H1 (cell line): ENCODE measurements at regions not wholly inside any gene's neighbourhood (a gene's known extent, or its start where the extent isn't known, plus 50 kb on each side); places are given as distances from the start of the nearest gene placed in this dataset.

Experiments used
- CTCF ChIA-PET: fragments of 300-600 bp; sonication (Branson Sonifier 250); formaldehyde crosslinking; loops from one replicate; lab custom pipeline; 2021; ENCODE audit not compliant: partially characterized antibody; lab: Charles Lee
- POLR2A ChIA-PET: fragments of 300-600 bp; sonication (Branson Sonifier 250); formaldehyde crosslinking; loops from one replicate; lab custom pipeline; 2021; ENCODE audit warnings: inconsistent platforms; ENCODE audit not compliant: partially characterized antibody; lab: Charles Lee
- DNase-seq, 2 experiments: peaks; one replicate each; pipeline versions ENCODE4 v3.0.0 to v3.0.0-alpha.2; 2010 to 2022; ENCODE audit warnings: low spot score in 2 of 2, low read depth in 1 of 2, mixed read lengths in 1 of 2
- FAIRE-seq: peaks from 2 replicates; lab custom pipeline; 2011; peaks lifted over from hg19 to GRCh38; lab: Jason Lieb, UNC
- H2AFZ ChIP-seq: 2 replicates; pipeline ENCODE4 v1.8.1; 2012; ENCODE audit warnings: low read length, inconsistent platforms
- H2AK5ac ChIP-seq: 2 replicates; pipeline ENCODE4 v1.6.1; 2013; ENCODE audit warnings: low read depth, low read length
- H2BK120ac ChIP-seq: replicated peaks from 2 replicates; pipeline ENCODE3; 2013; ENCODE audit warnings: low read depth, low read length, inconsistent platforms
- H2BK12ac ChIP-seq: 2 replicates; pipeline ENCODE4 v1.6.1; 2013; ENCODE audit warnings: low read depth, low read length
- H2BK15ac ChIP-seq: 2 replicates; pipeline ENCODE4 v1.6.1; 2013; ENCODE audit warnings: low read length
- H2BK20ac ChIP-seq: 2 replicates; pipeline ENCODE4 v1.6.1; 2013; ENCODE audit warnings: low read length
- H2BK5ac ChIP-seq: 2 replicates; pipeline ENCODE4 v1.6.1; 2013; ENCODE audit warnings: low read depth, low read length
- H3K14ac ChIP-seq: 2 replicates; pipeline ENCODE4 v1.6.1; 2013; ENCODE audit warnings: inconsistent platforms; ENCODE audit not compliant: insufficient read length
- H3K18ac ChIP-seq: 2 replicates; pipeline ENCODE4 v1.6.1; 2013; ENCODE audit warnings: low read length; ENCODE audit errors: extremely low read depth
- H3K23ac ChIP-seq: 2 replicates; pipeline ENCODE4 v1.6.1; 2013; ENCODE audit warnings: inconsistent platforms; ENCODE audit not compliant: insufficient read length
- H3K23me2 ChIP-seq: 2 replicates; pipeline ENCODE4 v1.6.1; 2013; ENCODE audit warnings: low read depth, low read length
- H3K27ac ChIP-seq: 2 replicates; pipeline ENCODE4 v1.6.1; 2011; ENCODE audit warnings: low read depth, low read length, inconsistent platforms
- H3K27me3 ChIP-seq, 4 experiments: replicated peaks in 1 of 4; 1 replicate in 1 of 4; 2 replicates in 3 of 4; pipeline versions ENCODE4 v1.6.1 to v1.8.1; 2011 to 2013; ENCODE audit warnings: low read length in 3 of 4, mild to moderate bottlenecking in 3 of 4, inconsistent platforms in 2 of 4, mixed read lengths in 2 of 4, moderate library complexity in 1 of 4; ENCODE audit not compliant: control insufficient read depth in 3 of 4, insufficient read depth in 3 of 4; ENCODE audit errors: extremely low read depth in 1 of 4
- H3K36me3 ChIP-seq, 4 experiments: 2 replicates each; pipeline versions ENCODE4 v1.6.1 to v1.8.1; 2011 to 2013; ENCODE audit warnings: mild to moderate bottlenecking in 4 of 4, low read length in 3 of 4, moderate library complexity in 2 of 4, control low read depth in 1 of 4, inconsistent platforms in 1 of 4; ENCODE audit not compliant: insufficient read depth in 4 of 4, control insufficient read depth in 2 of 4
- H3K4ac ChIP-seq: replicated peaks from 2 replicates; pipeline ENCODE3; 2013; ENCODE audit warnings: low read length, low read depth, mixed read lengths, inconsistent platforms; ENCODE audit not compliant: insufficient read length
- H3K4me1 ChIP-seq, 4 experiments: replicated peaks in 1 of 4; 1 replicate in 1 of 4; 2 replicates in 3 of 4; pipeline versions ENCODE4 v1.6.1 to v1.8.1; 2011 to 2013; ENCODE audit warnings: low read length in 3 of 4, inconsistent platforms in 2 of 4, mixed read lengths in 1 of 4; ENCODE audit not compliant: insufficient read depth in 4 of 4, control insufficient read depth in 3 of 4
- H3K4me2 ChIP-seq, 2 experiments: 2 replicates each; pipeline versions ENCODE4 v1.6.1 to v1.8.1; 2011 to 2013; ENCODE audit warnings: low read depth in 2 of 2, low read length in 2 of 2, control low read depth in 1 of 2, inconsistent platforms in 1 of 2, mild to moderate bottlenecking in 1 of 2; ENCODE audit not compliant: insufficient read depth in 1 of 2
- H3K4me3 ChIP-seq, 4 experiments: fragments of 200-600, 300-600 bp in 1 of 4; sonication (generic), shearing (Covaris generic), sonication (Bioruptor Twin) in 1 of 4; 2 replicates each; pipeline versions ENCODE4 v1.5.1 to v1.8.1; 2011 to 2016; ENCODE audit warnings: low read length in 4 of 4, low read depth in 3 of 4, control low read depth in 2 of 4, inconsistent platforms in 2 of 4, mild to moderate bottlenecking in 2 of 4, mixed read lengths in 1 of 4, moderate library complexity in 1 of 4; ENCODE audit not compliant: insufficient read depth in 2 of 4; ENCODE audit errors: extremely low read depth in 1 of 4
- H3K56ac ChIP-seq: replicated peaks from 2 replicates; pipeline ENCODE3; 2013; ENCODE audit warnings: low read depth, mild to moderate bottlenecking, mixed read lengths, low read length, inconsistent platforms; ENCODE audit not compliant: insufficient read length
- H3K79me1 ChIP-seq: 2 replicates; pipeline ENCODE4 v1.6.1; 2013; ENCODE audit warnings: low read depth, low read length, control low read depth
- H3K79me2 ChIP-seq, 2 experiments: 2 replicates each; pipeline versions ENCODE4 v1.6.1 to v1.8.1; 2012 to 2013; ENCODE audit warnings: low read length in 2 of 2, mild to moderate bottlenecking in 2 of 2, inconsistent platforms in 1 of 2; ENCODE audit not compliant: insufficient read depth in 2 of 2, control insufficient read depth in 1 of 2
- H3K9ac ChIP-seq, 4 experiments: replicated peaks in 1 of 4; 1 replicate in 1 of 4; 2 replicates in 3 of 4; pipeline versions ENCODE4 v1.6.1 to v1.8.1; 2011 to 2013; ENCODE audit warnings: low read depth in 3 of 4, low read length in 3 of 4, control low read depth in 2 of 4, mild to moderate bottlenecking in 2 of 4, moderate library complexity in 2 of 4, inconsistent platforms in 1 of 4; ENCODE audit errors: extremely low read depth in 1 of 4
- H3K9me3 ChIP-seq, 2 experiments: 2 replicates each; pipeline versions ENCODE4 v1.6.1 to v1.8.1; 2012 to 2013; ENCODE audit warnings: mild to moderate bottlenecking in 2 of 2, moderate library complexity in 2 of 2, control low read depth in 1 of 2, inconsistent platforms in 1 of 2, low read depth in 1 of 2, low read length in 1 of 2, mixed read lengths in 1 of 2; ENCODE audit not compliant: insufficient read depth in 2 of 2
- H4K20me1 ChIP-seq, 2 experiments: replicated peaks in 1 of 2; 2 replicates each; pipeline versions ENCODE3 to v1.8.1; 2011 to 2013; ENCODE audit warnings: inconsistent platforms in 2 of 2, low read length in 2 of 2, mild to moderate bottlenecking in 1 of 2; ENCODE audit not compliant: insufficient read depth in 2 of 2, control insufficient read depth in 1 of 2
- H4K5ac ChIP-seq: 2 replicates; pipeline ENCODE4 v1.6.1; 2013; ENCODE audit warnings: low read length, low read depth, mixed read lengths, inconsistent platforms; ENCODE audit not compliant: insufficient read length
- H4K8ac ChIP-seq: 2 replicates; pipeline ENCODE4 v1.8.0; 2013; ENCODE audit warnings: mild to moderate bottlenecking, moderate library complexity, low read length, inconsistent platforms; ENCODE audit not compliant: insufficient read depth; ENCODE audit errors: extremely low read depth
- H4K91ac ChIP-seq: replicated peaks from 2 replicates; pipeline ENCODE3; 2013; ENCODE audit warnings: low read length, mixed read lengths, inconsistent platforms; ENCODE audit not compliant: insufficient read length
- BACH1 ChIP-seq: IDR thresholded peaks from 2 replicates; pipeline ENCODE4 v1.6.1; 2012; ENCODE audit warnings: low read length, improper control_type of control experiment
- BRCA1 ChIP-seq: IDR thresholded peaks from 2 replicates; pipeline ENCODE4 v1.6.1; 2012; ENCODE audit warnings: low read depth, low read length, improper control_type of control experiment
- CEBPB ChIP-seq: IDR thresholded peaks from 2 replicates; pipeline ENCODE4 v1.6.1; 2012; ENCODE audit warnings: low read depth, low read length
- GABPA ChIP-seq: IDR thresholded peaks from 2 replicates; pipeline ENCODE4 v1.6.1; 2011; ENCODE audit warnings: mild to moderate bottlenecking, low read length, moderate library complexity, borderline replicate concordance; ENCODE audit not compliant: insufficient read depth
- HDAC6 ChIP-seq: IDR thresholded peaks from one replicate; pipeline ENCODE4 v1.7.1; 2012; ENCODE audit warnings: low read depth, mild to moderate bottlenecking, inconsistent platforms, low read length, moderate library complexity
- JUND ChIP-seq: IDR thresholded peaks from 2 replicates; pipeline ENCODE4 v1.6.1; 2011; ENCODE audit warnings: mild to moderate bottlenecking, improper control_type of control experiment, low read length
- KDM5A ChIP-seq: fragments of 200-600 bp; IDR thresholded peaks from 2 replicates; pipeline ENCODE4 v1.7.1; 2012; ENCODE audit warnings: mild to moderate bottlenecking, low read length, inconsistent platforms, mixed read lengths
- SAP30 ChIP-seq: fragments of 300-600 bp; sonication (generic); IDR thresholded peaks from 2 replicates; pipeline ENCODE4 v1.7.1; 2012; ENCODE audit warnings: low read length, moderate library complexity, mild to moderate bottlenecking, inconsistent platforms; ENCODE audit not compliant: insufficient read depth, insufficient replicate concordance
- SIX5 ChIP-seq: IDR thresholded peaks from 2 replicates; pipeline ENCODE4 v1.6.1; 2011; ENCODE audit warnings: mild to moderate bottlenecking, low read depth, low read length
- TCF12 ChIP-seq: IDR thresholded peaks from 2 replicates; pipeline ENCODE4 v1.6.1; 2011; ENCODE audit warnings: low read depth, mild to moderate bottlenecking, low read length
- TEAD4 ChIP-seq: IDR thresholded peaks from 2 replicates; pipeline ENCODE4 v1.6.1; 2012; ENCODE audit warnings: low read depth, low read length, inconsistent platforms, mixed read lengths
- YY1 ChIP-seq: IDR thresholded peaks from 2 replicates; pipeline ENCODE4 v1.6.1; 2011; ENCODE audit warnings: low read depth, mild to moderate bottlenecking, low read length
- ZNF274 ChIP-seq: IDR thresholded peaks from 2 replicates; pipeline ENCODE4 v1.7.0; 2012; ENCODE audit warnings: low read length, borderline replicate concordance; ENCODE audit errors: extremely low read depth
- WGBS, 2 experiments: shearing (Covaris generic) in 1 of 2; methylation state at CpG; one replicate each; pipeline versions ENCODE4 v1.1.6 to v1.1.7; 2013 to 2015; ENCODE audit warnings: low lambda C conversion rate in 2 of 2, mixed read lengths in 2 of 2, inconsistent platforms in 1 of 2, low coverage in 1 of 2, missing lambda C conversion rate in 1 of 2; ENCODE audit not compliant: insufficient replicate concordance in 2 of 2, insufficient coverage in 1 of 2, insufficient read length in 1 of 2; ENCODE audit errors: extremely low coverage in 1 of 2, missing lambda C conversion rate in 1 of 2; 5-methylcytosine and 5-hydroxymethylcytosine counted together
- TF ChIP-seq, protein P1 (sequence below): IDR thresholded peaks from 2 replicates; pipeline ENCODE4 v1.6.1; 2012; ENCODE audit warnings: inconsistent platforms

DNA sequence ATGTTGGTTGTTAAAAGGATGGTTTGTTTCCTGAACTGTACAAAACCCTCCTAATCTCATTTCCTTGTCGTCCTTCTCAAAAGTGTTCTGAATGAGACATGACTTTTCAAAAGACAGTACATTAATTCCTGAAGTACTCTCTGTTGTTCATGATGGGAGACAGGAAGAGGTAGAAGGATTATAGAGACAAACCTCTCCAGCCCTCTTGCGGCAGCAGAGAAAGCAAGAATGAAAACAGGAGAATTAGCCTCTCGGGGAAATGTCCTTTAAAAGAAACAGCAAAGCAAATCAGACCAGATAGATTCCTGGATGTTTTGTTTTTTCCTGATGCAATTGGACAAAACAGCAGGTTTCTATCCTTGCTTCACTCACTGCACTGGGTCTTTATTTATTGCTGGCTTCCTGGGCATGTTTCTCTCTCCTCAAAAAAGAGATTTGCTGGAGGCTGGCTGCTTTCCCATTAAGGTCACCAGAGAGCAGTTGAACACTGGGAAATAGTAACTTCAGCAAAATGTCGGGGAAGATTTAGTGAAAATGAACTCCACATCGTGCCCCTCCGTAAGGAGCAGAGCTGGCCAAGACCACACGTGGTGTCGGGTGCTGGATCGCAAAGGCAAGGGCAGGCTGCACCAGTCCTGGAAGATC lies 145.8 kb upstream of the SYT6 start:
- Histone ChIP-seq H3K9me3 (peaks cover 7 to 12% of the 10 kb centered on the region in 2 experiments; a peak in 2 of 4 replicates), H3K56ac (no peak overlapping the region), H3K4me2 (no peak overlapping the region), H4K91ac (no peak overlapping the region), H2AK5ac (no peak overlapping the region), H3K4me3 (no peak overlapping the region), H3K18ac (no peak overlapping the region), H3K4ac (no peak overlapping the region), H3K79me2 (no peaks in the 10 kb centered on the region), H2BK15ac (no peak overlapping the region), H3K23ac (no peak overlapping the region), H3K27ac (no peak overlapping the region), H3K4me1 (peaks cover 0 to 2% (median 0%) of the 10 kb centered on the region in 4 experiments; a peak in 1 of 7 replicates), H3K79me1 (no peaks in the 10 kb centered on the region), H2BK20ac (no peak overlapping the region), H3K14ac (no peak overlapping the region), H3K9ac (no peak overlapping the region), H2BK5ac (no peak overlapping the region), H4K5ac (no peak overlapping the region), H2BK12ac (no peak overlapping the region), H4K8ac (no peak overlapping the region), H3K23me2 (no peaks in the 10 kb centered on the region), H2AFZ (no peak overlapping the region), H4K20me1 (no peaks in the 10 kb centered on the region), H2BK120ac (no peak overlapping the region), H3K36me3 (peaks cover 0 to 2% (median 0%) of the 10 kb centered on the region in 4 experiments; a peak in 1 of 8 replicates), H3K27me3 (peaks cover 0 to 2% (median 0%) of the 10 kb centered on the region in 4 experiments; a peak in 2 of 7 replicates)
- WGBS, 2 experiments = 79% methylated on average over 9 of the region's 9 CpGs; no CpG with 5 or more reads in 1 of the 2 experiments
- DNase-seq (no peak), FAIRE-seq (no peak)
- POLR2A ChIA-PET = no interaction called here
- CTCF ChIA-PET = interaction anchor here (1.0 to 1.9 kb wide), 2 partner anchors 12 to 17 kb away, joined by 3 to 8 read pairs; no protein-coding TSS in a partner anchor
- TF ChIP-seq BACH1 (no peak), YY1 (no peak), BRCA1 (no peak), CEBPB (no peak), HDAC6 (no peak), GABPA (no peak), KDM5A (no peak), SIX5 (no peak), TEAD4 (no peak), SAP30 (no peak), TCF12 (no peak), ZNF274 (no peak), JUND (no peak)
- TF ChIP-seq, protein P1, sequence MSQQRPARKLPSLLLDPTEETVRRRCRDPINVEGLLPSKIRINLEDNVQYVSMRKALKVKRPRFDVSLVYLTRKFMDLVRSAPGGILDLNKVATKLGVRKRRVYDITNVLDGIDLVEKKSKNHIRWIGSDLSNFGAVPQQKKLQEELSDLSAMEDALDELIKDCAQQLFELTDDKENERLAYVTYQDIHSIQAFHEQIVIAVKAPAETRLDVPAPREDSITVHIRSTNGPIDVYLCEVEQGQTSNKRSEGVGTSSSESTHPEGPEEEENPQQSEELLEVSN = no peak
